Astrocyte (in vitro differentiated cells and primary cell): ENCODE measurements at regions not wholly inside any gene's neighbourhood (a gene's known extent, or its start where the extent isn't known, plus 50 kb on each side); places are given as distances from the start of the nearest gene placed in this dataset.

Source experiments
- DNase-seq: peaks from one replicate; pipeline ENCODE4 v3.0.0-alpha.2; 2010; ENCODE audit warnings: low read depth
- FAIRE-seq: peaks from 2 replicates; lab custom pipeline; 2011; peaks lifted over from hg19 to GRCh38; lab: Jason Lieb, UNC
- H2AFZ ChIP-seq: 2 replicates; pipeline ENCODE4 v1.6.0; 2012; ENCODE audit warnings: low read depth, low read length, inconsistent platforms
- H3K27ac ChIP-seq: 2 replicates; pipeline ENCODE4 v1.5.1; 2011; ENCODE audit warnings: low read depth, low read length, inconsistent platforms
- H3K27me3 ChIP-seq: 2 replicates; pipeline ENCODE4 v1.6.0; 2011; ENCODE audit warnings: low read length, inconsistent platforms; ENCODE audit not compliant: insufficient read depth
- H3K36me3 ChIP-seq: 2 replicates; pipeline ENCODE4 v1.5.1; 2011; ENCODE audit warnings: low read length, inconsistent platforms; ENCODE audit not compliant: insufficient read depth
- H3K4me1 ChIP-seq: 2 replicates; pipeline ENCODE4 v1.5.1; 2011; ENCODE audit warnings: low read length, inconsistent platforms; ENCODE audit not compliant: insufficient read depth
- H3K4me2 ChIP-seq: 2 replicates; pipeline ENCODE4 v1.6.0; 2012; ENCODE audit warnings: low read length, inconsistent platforms
- H3K4me3 ChIP-seq: 2 replicates; pipeline ENCODE4 v1.5.1; 2011; ENCODE audit warnings: low read depth, mild to moderate bottlenecking, low read length, inconsistent platforms; ENCODE audit not compliant: insufficient read depth
- H3K79me2 ChIP-seq: 2 replicates; pipeline ENCODE4 v1.6.0; 2012; ENCODE audit warnings: mild to moderate bottlenecking, low read length, inconsistent platforms; ENCODE audit not compliant: insufficient read depth
- H3K9ac ChIP-seq: 2 replicates; pipeline ENCODE4 v1.6.0; 2012; ENCODE audit warnings: mild to moderate bottlenecking, low read length, inconsistent platforms
- H3K9me3 ChIP-seq: 2 replicates; pipeline ENCODE4 v1.5.1; 2012; ENCODE audit warnings: low read depth, mild to moderate bottlenecking, low read length, inconsistent platforms; ENCODE audit not compliant: insufficient read depth
- H4K20me1 ChIP-seq: 2 replicates; pipeline ENCODE4 v1.6.0; 2012; ENCODE audit warnings: low read length, inconsistent platforms; ENCODE audit not compliant: insufficient read depth
- H3K27ac Mint-ChIP-seq: one replicate; pipeline ENCODE4 v1.8.0; 2021; ENCODE audit warnings: mild to moderate bottlenecking, mixed read lengths; ENCODE audit not compliant: unreplicated experiment
- H3K27me3 Mint-ChIP-seq: one replicate; pipeline ENCODE4 v1.8.0; 2021; ENCODE audit warnings: low read depth, mixed read lengths; ENCODE audit not compliant: unreplicated experiment
- H3K36me3 Mint-ChIP-seq: one replicate; pipeline ENCODE4 v1.8.0; 2021; ENCODE audit warnings: low read depth, mixed read lengths; ENCODE audit not compliant: unreplicated experiment
- H3K4me1 Mint-ChIP-seq: one replicate; pipeline ENCODE4 v1.8.0; 2021; ENCODE audit warnings: low read depth, mixed read lengths; ENCODE audit not compliant: unreplicated experiment
- H3K4me3 Mint-ChIP-seq: one replicate; pipeline ENCODE4 v1.8.0; 2021; ENCODE audit warnings: mild to moderate bottlenecking, moderate library complexity, mixed read lengths; ENCODE audit not compliant: unreplicated experiment
- H3K9me3 Mint-ChIP-seq: one replicate; pipeline ENCODE4 v1.8.0; 2021; ENCODE audit warnings: mild to moderate bottlenecking, mixed read lengths; ENCODE audit not compliant: unreplicated experiment
- EZH2 ChIP-seq: IDR thresholded peaks from 2 replicates; pipeline ENCODE4 v1.6.1; 2012; ENCODE audit warnings: mild to moderate bottlenecking, low read length, inconsistent platforms; ENCODE audit not compliant: insufficient read depth
- TF ChIP-seq, protein P1 (sequence below): IDR thresholded peaks from 2 replicates; pipeline ENCODE4 v1.5.1; 2011; ENCODE audit warnings: low read depth, mild to moderate bottlenecking, inconsistent platforms, low read length, moderate library complexity; ENCODE audit not compliant: insufficient read depth

- no peaks in the 10 kb centered on the region for H3K27me3 ChIP-seq
- H3K9ac ChIP-seq: no peak overlapping the region
- DNase-seq (no peak), FAIRE-seq (no peak)
- no peaks in the 10 kb centered on the region for H3K36me3 ChIP-seq
- Mint-ChIP-seq H3K27ac (no peak overlapping the region), H3K27me3 (no peaks in the 10 kb centered on the region), H3K9me3 (no peaks in the 10 kb centered on the region), H3K4me3 (no peak overlapping the region), H3K36me3 (no peaks in the 10 kb centered on the region), H3K4me1 (no peaks in the 10 kb centered on the region)
- no peaks in the 10 kb centered on the region for H3K4me1 ChIP-seq
- H3K27ac ChIP-seq: no peak overlapping the region
- H3K9me3 ChIP-seq: no peaks in the 10 kb centered on the region
- no peak overlapping the region for H3K4me2 ChIP-seq
- H2AFZ ChIP-seq: no peak overlapping the region
- no peak overlapping the region for H3K4me3 ChIP-seq
- no peaks in the 10 kb centered on the region for H4K20me1 ChIP-seq
- no peak for TF ChIP-seq EZH2
- TF ChIP-seq, protein P1, sequence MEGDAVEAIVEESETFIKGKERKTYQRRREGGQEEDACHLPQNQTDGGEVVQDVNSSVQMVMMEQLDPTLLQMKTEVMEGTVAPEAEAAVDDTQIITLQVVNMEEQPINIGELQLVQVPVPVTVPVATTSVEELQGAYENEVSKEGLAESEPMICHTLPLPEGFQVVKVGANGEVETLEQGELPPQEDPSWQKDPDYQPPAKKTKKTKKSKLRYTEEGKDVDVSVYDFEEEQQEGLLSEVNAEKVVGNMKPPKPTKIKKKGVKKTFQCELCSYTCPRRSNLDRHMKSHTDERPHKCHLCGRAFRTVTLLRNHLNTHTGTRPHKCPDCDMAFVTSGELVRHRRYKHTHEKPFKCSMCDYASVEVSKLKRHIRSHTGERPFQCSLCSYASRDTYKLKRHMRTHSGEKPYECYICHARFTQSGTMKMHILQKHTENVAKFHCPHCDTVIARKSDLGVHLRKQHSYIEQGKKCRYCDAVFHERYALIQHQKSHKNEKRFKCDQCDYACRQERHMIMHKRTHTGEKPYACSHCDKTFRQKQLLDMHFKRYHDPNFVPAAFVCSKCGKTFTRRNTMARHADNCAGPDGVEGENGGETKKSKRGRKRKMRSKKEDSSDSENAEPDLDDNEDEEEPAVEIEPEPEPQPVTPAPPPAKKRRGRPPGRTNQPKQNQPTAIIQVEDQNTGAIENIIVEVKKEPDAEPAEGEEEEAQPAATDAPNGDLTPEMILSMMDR: no peak
- no peaks in the 10 kb centered on the region for H3K79me2 ChIP-seq
Measured at GRCh38 chrX:26613956-26614355, 398.0 kb downstream of the MAGEB5 start.

DNA sequence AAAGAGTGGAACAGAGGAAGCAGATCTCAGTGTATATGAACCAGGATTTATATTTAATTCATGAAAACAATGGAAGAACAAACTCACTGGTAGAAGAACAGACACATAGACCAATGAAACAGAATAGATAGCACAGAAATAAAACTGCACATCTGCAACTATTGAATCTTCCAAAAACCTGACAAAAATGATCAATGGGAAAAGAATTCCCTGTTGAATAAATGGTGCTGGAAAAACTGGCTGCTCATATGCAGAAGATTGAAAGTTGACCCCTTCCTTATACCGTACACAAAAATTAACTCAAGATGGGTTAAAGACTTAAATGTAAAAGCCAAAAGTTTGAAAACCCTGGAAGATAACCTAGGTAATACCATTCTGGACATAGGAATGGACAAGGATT is 391.0 kb downstream of the MAGEB5 start:
- peak; percentile 41 for FAIRE-seq

DNA sequence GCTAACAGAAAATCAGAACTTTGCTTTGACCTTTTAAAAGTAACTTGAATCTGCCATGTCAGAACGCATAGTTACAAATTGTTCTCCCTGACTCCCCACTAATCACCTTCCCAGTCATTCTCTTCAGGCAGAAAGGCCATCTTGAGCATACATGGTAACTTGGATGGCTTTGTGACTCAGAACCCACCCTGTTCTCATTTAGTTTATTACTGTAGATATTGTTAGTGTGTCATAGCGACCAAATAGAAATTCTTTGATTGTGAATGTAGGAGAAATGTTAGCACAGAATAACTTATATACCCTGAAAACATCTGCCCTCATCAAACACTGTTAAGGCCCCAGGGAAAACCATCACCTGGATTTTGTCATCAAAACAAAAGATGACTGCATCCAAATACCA is 382.0 kb downstream of the MAGEB5 start:
- no peak overlapping the region for H2AFZ ChIP-seq
- Mint-ChIP-seq H3K36me3 (no peaks in the 10 kb centered on the region), H3K27me3 (no peaks in the 10 kb centered on the region), H3K4me1 (no peaks in the 10 kb centered on the region), H3K4me3 (no peak overlapping the region), H3K9me3 (no peaks in the 10 kb centered on the region), H3K27ac (no peak overlapping the region)
- H3K4me2 ChIP-seq: no peak overlapping the region
- FAIRE-seq (peak; percentile 13), DNase-seq (no peak)
- H3K36me3 ChIP-seq: no peaks in the 10 kb centered on the region
- no peaks in the 10 kb centered on the region for H3K27me3 ChIP-seq
- H4K20me1 ChIP-seq: no peaks in the 10 kb centered on the region
- no peaks in the 10 kb centered on the region for H3K79me2 ChIP-seq
- no peak overlapping the region for H3K27ac ChIP-seq
- no peak overlapping the region for H3K9ac ChIP-seq
- H3K9me3 ChIP-seq: no peaks in the 10 kb centered on the region
- H3K4me1 ChIP-seq: no peaks in the 10 kb centered on the region
- no peak overlapping the region for H3K4me3 ChIP-seq
- TF ChIP-seq, protein P1: no peak
- no peak for TF ChIP-seq EZH2

More for the DNA sequence above, 391.0 kb downstream of the MAGEB5 start:
- Histone ChIP-seq H3K27ac (no peak overlapping the region), H3K4me2 (no peak overlapping the region), H3K4me1 (no peaks in the 10 kb centered on the region), H3K9me3 (no peaks in the 10 kb centered on the region), H3K36me3 (no peaks in the 10 kb centered on the region), H4K20me1 (no peaks in the 10 kb centered on the region), H3K79me2 (no peaks in the 10 kb centered on the region), H2AFZ (no peak overlapping the region), H3K27me3 (no peaks in the 10 kb centered on the region), H3K9ac (no peak overlapping the region), H3K4me3 (no peak overlapping the region)
- H3K27ac Mint-ChIP-seq: no peak overlapping the region
- no peak overlapping the region for H3K4me3 Mint-ChIP-seq
- TF ChIP-seq, protein P1: no peak
- no peak for TF ChIP-seq EZH2
- H3K4me1 Mint-ChIP-seq: no peaks in the 10 kb centered on the region
- no peaks in the 10 kb centered on the region for H3K9me3 Mint-ChIP-seq
- no peak for DNase-seq
- H3K36me3 Mint-ChIP-seq: no peaks in the 10 kb centered on the region
- H3K27me3 Mint-ChIP-seq: no peaks in the 10 kb centered on the region
